GM21786 (cell line): ENCODE measurements at regions not wholly inside any gene's neighbourhood (a gene's known extent, or its start where the extent isn't known, plus 50 kb on each side); places are given as distances from the start of the nearest gene placed in this dataset.
"Not testable (repeated sequence)": the region's sequence is repeated elsewhere in the genome, so short reads cannot be mapped to it uniquely, and the experiment has no call there.

Source experiments
- ATAC-seq: cut with Tn5 transposase; IDR thresholded peaks from one replicate; pipeline ENCODE4 v1.9.1; 2021; ENCODE audit not compliant: unreplicated experiment

DNA sequence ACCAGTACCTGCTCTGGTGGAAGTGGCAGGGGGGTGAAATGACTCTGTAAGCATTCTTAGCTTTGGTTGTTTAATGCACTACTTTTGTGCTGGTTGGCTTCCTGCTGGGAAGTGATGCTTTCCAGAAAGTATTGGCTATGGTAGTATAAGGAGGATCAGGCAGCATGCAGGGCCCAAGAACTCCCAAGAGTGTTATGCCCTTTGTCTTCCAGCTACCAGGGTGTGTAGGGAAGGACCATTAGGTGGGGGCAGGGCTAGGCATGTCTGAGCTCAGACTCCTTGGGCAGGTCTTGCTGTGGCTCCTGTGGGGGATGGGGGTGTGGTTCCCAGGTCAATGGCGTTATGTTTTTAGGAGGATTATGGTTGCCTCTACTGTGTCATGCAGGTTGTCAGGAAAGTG is 135.8 kb upstream of the TRPC7 start:
- no peak for ATAC-seq

- no peak for ATAC-seq
These were observed 127.2 kb upstream of the TRPC7 start for GRCh38 chr5:136492587-136492986.

DNA sequence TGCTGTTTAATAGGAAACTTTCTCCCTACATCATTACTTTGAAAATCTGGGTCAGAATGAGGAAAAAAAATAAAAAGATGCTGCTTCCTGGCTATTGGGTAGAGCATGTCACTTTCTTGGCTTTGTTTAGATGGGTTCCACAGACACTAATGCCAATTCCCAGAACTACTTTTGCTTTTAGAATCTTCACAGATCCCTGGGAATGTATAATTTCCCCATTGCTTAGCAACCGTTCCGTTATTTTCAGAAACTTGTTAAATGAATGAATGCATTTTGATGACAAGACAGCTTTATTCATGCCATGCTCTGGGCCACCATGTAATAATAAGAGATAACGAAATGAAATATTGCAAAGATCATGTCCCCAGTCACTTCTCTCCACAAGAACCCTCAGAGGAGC is 126.5 kb upstream of the TRPC7 start:
- ATAC-seq: no peak

GRCh38 chr5:136484808-136485325 is 119.5 kb upstream of the TRPC7 start:
- no peak for ATAC-seq

DNA sequence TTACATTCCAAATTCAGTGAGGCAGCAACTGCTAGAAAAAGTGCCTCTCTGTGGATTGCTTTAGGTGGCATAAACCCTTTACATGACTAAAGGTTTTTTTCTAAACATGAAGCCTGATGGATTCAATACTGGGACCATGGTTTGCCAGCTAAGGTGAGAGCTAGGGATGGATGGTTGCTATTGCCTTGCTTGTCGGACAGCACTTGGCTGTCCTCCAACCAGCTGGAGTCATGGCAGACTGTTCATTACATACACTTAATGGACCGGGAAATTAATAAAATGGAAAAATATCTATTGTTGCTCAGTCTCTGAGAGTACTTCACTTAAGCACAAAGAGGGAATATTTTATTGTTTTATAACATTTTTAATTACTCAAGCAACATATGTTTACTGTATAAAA is 116.9 kb upstream of the TRPC7 start:
- no peak for ATAC-seq

- no peak for ATAC-seq
These were observed 109.1 kb upstream of the TRPC7 start for GRCh38 chr5:136474466-136474865.

DNA sequence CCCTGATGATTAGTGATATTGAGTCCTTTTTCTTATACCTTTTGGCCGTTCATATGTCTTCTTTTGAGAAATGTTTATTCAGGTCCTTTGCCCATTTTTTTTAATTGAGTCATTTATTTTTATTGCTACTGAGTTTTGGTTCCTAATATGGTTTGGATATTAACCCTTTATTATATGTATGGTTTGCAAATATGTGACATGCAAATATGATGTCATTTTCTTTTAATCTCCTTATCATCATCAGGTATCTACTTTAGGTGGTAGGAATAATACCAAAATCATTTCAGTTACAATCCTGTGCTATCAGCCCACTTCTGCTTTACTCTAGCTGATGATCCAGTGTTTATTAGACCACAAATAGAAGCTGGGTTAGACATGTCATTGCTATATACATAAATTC is 102.3 kb upstream of the TRPC7 start:
- ATAC-seq: no peak

DNA sequence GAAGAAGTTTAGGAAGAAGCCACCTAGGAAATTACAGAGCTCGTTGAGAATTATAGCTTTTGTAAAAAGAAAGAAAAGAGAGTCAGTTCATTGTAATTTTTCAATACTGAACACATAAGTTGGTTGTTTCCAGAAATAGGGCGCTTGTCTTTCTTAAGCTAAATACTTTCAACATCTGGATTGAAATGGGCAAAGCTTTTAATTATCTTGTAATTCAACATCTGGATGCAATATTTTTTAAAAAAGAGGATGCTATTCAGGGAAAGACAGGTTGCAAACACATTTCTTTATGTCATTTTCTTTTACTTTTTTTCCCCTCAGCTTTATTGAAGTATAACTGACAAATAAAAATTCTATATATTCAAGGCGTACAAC is 100.7 kb upstream of the TRPC7 start:
- no peak for ATAC-seq

- no peak for ATAC-seq
These were observed 93.1 kb upstream of the TRPC7 start for GRCh38 chr5:136458481-136458880.

- no peak for ATAC-seq
These were observed 92.2 kb upstream of the TRPC7 start for GRCh38 chr5:136457390-136458013.

DNA sequence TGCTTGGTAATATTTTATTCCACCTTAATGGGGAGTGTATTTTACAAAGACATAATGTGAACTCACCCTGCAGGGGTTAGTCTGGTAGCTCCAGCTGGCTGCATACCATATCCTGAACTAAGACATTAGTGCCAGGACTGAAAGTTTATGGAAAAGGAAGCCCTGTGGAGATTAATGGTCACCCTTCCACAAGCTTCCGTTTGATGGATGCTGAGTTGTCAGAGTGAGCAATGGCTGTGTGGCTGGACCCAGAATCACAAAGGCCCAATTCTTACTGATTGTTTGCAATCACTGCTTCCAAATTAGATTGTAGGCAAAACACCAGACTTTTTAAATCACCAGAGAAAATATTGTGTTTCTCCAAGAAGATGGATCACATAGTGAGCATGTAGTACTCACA is 90.1 kb upstream of the TRPC7 start:
- no peak for ATAC-seq

DNA sequence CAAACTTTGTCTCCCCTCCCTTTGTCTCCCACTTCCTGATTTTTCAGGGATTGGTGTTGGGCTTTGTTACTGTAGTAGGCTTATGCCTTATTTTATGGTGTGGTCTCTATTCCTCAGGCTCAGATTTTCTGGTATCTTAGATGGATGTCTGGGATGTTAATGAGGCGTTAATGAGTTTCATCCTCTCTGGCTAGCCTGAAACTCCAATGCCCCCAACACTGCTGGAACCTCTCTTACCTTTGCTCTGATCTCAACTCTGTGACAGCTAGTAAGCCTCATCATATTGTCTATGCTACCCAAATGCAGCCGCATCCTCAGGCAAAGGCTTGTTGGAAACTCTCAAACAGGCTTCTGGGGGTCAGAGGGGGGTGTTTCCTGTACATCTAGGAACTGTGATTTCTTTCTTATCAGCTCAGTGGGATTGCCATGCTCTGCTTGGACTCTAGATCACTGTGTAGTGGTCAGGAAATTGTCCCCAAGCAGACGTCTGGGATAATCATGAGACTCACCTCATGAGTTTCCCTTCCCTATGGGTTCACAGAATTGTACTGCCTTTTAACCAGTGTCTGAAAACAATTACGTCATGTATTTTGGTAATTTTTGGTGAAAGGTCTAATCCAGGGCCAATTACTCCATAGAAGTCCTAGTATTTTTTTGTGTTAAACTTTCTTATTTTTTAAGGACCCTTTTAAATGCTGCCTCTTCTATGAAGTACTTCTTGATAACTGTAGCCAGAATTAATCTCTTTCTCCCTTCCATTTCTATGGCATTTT is 88.8 kb upstream of the TRPC7 start:
- no peak for ATAC-seq

DNA sequence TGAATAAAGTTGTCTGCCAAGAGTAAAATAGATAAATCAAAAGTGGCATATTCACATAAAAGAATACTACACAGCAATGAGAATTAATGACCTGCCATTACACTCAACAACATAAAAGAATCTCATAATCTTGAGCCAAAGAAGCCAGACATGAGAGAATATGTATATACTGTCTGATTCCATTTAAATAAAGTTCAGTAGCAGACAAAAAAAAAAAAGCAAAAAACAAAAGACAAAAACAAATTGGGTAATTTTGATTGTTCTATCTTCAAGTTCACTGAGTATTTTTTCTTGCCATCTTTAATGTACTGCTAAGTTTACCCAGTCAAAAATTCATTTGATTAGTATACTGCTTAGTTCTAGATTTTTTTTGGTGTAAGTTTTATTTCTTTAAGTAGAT is 87.9 kb upstream of the TRPC7 start:
- no peak for ATAC-seq

GRCh38 chr5:136447576-136447975 is 82.2 kb upstream of the TRPC7 start:
- not testable (repeated sequence) for ATAC-seq

DNA sequence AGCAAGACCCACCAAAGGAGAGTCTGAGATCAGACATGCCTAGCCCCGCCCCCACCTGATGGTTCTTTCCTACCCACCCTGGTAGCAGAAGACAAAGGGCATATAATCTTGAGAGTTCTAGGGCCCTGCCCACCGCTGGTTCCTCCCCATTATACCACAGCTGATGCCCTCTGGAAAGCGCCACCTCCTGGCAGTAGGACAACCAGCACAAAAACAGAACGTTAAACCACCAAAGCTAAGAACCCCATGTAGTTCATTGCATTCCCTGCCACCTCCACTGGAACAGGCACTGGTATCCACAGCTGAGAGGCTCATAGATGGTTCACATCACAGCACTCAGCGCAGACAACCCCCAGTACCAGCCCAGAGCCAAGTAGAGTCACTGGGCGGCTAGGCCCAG is 81.2 kb upstream of the TRPC7 start:
- ATAC-seq: no peak

- not testable (repeated sequence) for ATAC-seq
These were observed 78.8 kb upstream of the TRPC7 start for GRCh38 chr5:136444099-136444498.

DNA sequence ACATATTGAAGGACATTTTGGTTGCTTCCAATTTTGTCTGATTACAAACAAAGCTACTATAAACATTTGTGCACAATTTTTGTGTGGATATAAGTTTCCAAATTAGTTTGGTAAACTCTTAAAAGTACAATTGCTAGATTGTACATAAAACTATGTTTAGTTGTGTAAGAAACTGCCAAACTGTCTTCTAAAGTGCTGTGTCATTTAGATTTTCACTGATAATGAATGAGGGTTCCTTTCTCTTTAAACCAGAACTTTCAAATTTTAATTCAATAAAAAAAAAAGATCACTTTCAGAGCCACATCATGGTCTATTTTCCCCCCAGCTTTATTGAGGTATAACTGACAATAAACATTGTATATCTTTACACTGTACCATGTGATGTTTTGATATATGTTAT is 74.0 kb upstream of the TRPC7 start:
- no peak for ATAC-seq

GRCh38 chr5:136435946-136436543 is 70.7 kb upstream of the TRPC7 start:
- no peak for ATAC-seq

GRCh38 chr5:136434795-136435194 is 69.5 kb upstream of the TRPC7 start:
- no peak for ATAC-seq

DNA sequence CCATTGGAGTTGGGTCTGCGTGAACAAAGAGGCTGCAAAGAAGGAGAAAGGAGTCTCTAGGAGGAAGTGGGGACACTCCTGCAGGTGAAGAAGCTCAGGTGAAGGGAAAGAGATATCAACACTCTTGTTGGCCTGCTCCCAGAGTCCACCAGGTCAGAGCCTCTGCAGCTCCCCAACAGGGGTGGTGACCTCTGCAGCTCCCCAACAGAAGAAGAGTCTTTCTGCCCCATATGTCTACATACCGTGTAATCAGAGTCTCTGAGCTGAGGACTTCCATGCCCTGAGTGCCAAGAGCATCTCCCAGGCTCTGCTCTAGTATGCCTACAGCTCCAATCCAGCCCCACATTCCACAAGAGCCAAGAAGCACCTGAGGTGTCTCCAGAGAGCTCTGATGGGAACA is 67.4 kb upstream of the TRPC7 start:
- no peak for ATAC-seq

GRCh38 chr5:136430081-136430480 is 64.7 kb upstream of the TRPC7 start:
- ATAC-seq: no peak

DNA sequence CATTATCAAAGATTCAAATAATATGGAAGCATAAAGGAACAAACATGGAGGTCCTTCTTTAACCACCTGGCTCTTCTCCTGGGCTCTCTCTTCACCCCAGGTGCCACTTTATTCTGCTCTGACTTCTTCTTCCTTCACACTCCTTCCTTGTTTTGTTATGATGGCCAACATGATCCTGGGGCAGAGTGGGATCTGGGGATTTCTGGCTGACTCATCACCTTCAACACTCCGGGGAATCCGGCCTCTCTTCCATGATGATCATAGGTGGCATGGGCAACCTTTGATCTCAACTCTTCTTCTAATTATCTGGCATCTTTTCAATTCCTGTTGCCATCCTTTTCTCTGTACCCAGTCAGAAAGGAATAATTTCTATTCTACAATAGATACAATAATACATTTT is 62.1 kb upstream of the TRPC7 start:
- no peak for ATAC-seq
